HUES6 (cell line): ENCODE measurements at regions not wholly inside any gene's neighbourhood (a gene's known extent, or its start where the extent isn't known, plus 50 kb on each side); places are given as distances from the start of the nearest gene placed in this dataset.
"Not testable (repeated sequence)": the region's sequence is repeated elsewhere in the genome, so short reads cannot be mapped to it uniquely, and the experiment has no call there.

Source experiments
- H3K27ac ChIP-seq: 2 replicates; pipeline ENCODE4 v1.7.0; 2013; ENCODE audit warnings: low read depth, mild to moderate bottlenecking, low read length, inconsistent platforms
- H3K27me3 ChIP-seq: 2 replicates; pipeline ENCODE4 v1.6.1; 2013; ENCODE audit warnings: low read length; ENCODE audit not compliant: control insufficient read depth, insufficient read depth
- H3K36me3 ChIP-seq: 2 replicates; pipeline ENCODE4 v1.6.1; 2013; ENCODE audit warnings: low read length; ENCODE audit not compliant: control insufficient read depth, insufficient read depth
- H3K4me1 ChIP-seq: 2 replicates; pipeline ENCODE4 v1.6.1; 2013; ENCODE audit warnings: low read length; ENCODE audit not compliant: control insufficient read depth, insufficient read depth
- H3K4me3 ChIP-seq: 2 replicates; pipeline ENCODE4 v1.5.1; 2013; ENCODE audit warnings: low read depth, low read length
- H3K9ac ChIP-seq: one replicate; pipeline ENCODE4 v1.6.1; 2013; ENCODE audit warnings: mild to moderate bottlenecking, low read length
- H3K9me3 ChIP-seq: 2 replicates; pipeline ENCODE4 v1.6.1; 2013; ENCODE audit warnings: low read depth, low read length; ENCODE audit not compliant: control insufficient read depth, insufficient read depth

DNA sequence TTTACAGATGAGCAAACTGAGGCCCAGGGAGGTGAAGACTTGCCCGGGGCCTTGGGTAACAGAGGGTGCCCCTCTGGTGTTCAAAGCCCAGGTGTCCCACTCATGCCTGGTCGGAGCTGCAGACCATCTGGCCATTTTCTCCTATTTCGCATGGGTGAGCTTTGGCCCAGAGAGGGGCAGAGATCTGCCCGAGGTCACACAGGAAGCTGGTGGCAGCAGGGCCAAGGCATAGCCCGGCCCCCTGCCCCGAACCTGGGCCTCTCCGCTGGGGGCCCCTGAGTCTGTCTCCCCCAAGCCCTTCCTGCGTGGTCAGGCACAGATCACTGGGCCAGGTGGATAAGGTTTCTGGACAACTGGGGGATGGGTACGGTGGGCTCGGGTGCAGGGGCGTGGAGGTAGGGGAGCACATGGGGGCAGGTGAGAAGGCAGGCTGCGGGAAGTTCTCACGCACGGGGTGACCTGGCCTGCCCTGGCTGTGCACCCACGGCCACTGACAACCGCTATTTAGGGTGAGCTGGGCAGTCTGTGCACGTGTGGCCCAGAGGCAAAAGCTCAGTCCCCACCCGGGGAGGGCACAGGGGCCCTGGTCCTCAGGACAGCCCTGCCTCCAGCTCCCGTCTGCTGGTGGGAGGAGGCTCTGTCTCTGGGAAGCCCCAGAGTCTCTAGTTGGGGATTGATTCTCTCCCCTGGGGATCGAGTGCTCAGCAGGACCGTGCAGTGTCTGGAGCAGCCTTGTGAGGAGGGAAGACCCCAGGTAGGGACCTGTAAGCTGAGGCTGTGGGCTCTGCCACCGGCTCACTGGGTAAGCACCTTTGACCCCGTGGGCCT lies 68.6 kb downstream of the UNCX start:
- Histone ChIP-seq H3K9me3 (no peaks in the 10 kb centered on the region), H3K9ac (no peak overlapping the region), H3K27me3 (peaks cover 2% of the 10 kb centered on the region; the same call in 1 of the 2 replicates), H3K27ac (no peak overlapping the region), H3K36me3 (no peaks in the 10 kb centered on the region), H3K4me3 (no peak overlapping the region), H3K4me1 (no peaks in the 10 kb centered on the region; the same call in 1 of the 2 replicates)

DNA sequence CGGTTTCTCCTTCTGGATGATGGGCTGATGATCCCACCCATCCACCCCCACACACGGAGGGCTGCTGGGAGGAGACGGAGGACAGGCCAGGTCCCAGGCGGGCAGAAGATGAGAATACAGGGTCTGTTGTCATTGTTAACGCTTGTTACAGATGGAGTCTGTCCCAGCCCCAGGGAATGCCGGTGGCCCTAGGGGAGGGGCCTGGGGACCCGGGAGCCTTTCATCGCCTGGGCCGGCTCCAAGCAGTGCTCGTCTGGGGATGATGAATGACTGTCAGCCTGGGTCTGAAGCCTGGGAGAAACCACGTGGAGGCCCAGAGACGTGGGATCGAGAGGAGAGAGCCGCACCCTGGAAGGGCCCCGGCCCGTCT lies 69.2 kb downstream of the UNCX start:
- no peak overlapping the region for H3K4me3 ChIP-seq
- no peak overlapping the region for H3K9ac ChIP-seq
- H3K27ac ChIP-seq: no peak overlapping the region
- H3K4me1 ChIP-seq: no peaks in the 10 kb centered on the region; the same call in 1 of the 2 replicates
- no peaks in the 10 kb centered on the region for H3K9me3 ChIP-seq
- H3K36me3 ChIP-seq: no peaks in the 10 kb centered on the region
- H3K27me3 ChIP-seq: peaks cover 2% of the 10 kb centered on the region; the same call in 1 of the 2 replicates

DNA sequence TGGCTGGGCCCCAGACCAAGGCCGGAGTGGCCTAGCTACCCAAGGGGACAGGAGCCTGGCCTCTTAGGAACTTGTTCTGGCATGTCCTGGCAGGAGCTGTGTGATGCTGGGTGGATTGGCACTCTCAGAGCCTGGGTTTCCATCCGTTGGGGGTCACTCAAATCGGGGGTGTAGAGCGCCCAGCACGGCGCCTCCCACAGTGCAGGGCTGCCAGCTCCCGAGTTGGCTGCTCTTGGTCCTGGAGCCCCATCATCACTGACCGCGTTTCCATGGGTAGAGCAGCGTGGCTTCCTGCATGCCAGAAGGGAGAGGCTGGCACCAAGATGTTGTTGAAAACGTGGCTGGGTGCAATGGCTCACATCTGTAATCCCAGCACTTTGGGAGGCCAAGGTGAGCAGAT lies 70.3 kb downstream of the UNCX start:
- Histone ChIP-seq H3K4me3 (no peak overlapping the region), H3K4me1 (no peaks in the 10 kb centered on the region; the same call in 1 of the 2 replicates), H3K27me3 (peaks cover 2% of the 10 kb centered on the region; the same call in 1 of the 2 replicates), H3K9me3 (no peaks in the 10 kb centered on the region), H3K36me3 (no peaks in the 10 kb centered on the region), H3K9ac (no peak overlapping the region), H3K27ac (no peak overlapping the region)

DNA sequence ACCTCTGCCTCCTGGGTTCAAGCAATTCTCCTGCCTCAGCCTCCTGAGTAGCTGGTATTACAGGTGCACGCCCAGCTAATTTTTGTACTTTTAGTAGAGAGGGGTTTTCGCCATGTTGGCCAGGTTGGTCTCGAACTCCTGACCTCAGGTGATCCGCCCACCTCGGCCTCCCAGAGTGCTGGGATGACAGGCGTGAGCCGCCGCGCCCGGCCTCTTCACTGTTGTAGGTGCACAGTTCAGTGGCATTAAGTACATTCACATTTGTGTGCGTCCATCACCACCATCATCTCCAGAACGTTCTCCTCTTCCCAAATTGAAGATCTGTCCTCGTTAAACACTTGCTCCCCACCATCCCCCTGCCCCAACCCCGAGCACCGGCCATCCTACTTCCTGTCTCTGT lies 71.3 kb downstream of the UNCX start:
- not testable (repeated sequence) for H3K9ac ChIP-seq, H3K4me3 ChIP-seq, H3K4me1 ChIP-seq, H3K27ac ChIP-seq, H3K36me3 ChIP-seq, H3K9me3 ChIP-seq, H3K27me3 ChIP-seq

DNA sequence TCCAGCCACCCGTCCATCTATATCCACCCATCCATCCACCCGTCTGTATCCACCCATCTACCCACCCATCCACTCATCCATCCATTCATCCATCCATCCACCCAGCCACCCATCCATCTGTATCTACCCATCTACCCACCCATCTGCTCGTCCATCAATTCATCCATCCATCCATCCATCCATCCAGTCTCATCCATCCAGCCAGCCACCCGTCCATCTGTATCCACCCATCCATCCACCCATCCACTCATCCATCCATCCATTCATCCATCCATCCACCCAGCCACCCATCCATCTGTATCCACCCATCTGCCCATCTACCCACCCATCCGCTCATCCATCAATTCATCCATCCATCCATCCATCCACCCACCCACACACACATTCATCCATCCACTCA lies 73.2 kb downstream of the UNCX start:
- H3K4me3 ChIP-seq: no peak overlapping the region
- H3K36me3 ChIP-seq: no peaks in the 10 kb centered on the region
- peaks cover 2% of the 10 kb centered on the region; the same call in 1 of the 2 replicates for H3K27me3 ChIP-seq
- H3K9ac ChIP-seq: no peak overlapping the region
- H3K9me3 ChIP-seq: no peaks in the 10 kb centered on the region
- H3K27ac ChIP-seq: no peak overlapping the region
- no peaks in the 10 kb centered on the region; the same call in 1 of the 2 replicates for H3K4me1 ChIP-seq

DNA sequence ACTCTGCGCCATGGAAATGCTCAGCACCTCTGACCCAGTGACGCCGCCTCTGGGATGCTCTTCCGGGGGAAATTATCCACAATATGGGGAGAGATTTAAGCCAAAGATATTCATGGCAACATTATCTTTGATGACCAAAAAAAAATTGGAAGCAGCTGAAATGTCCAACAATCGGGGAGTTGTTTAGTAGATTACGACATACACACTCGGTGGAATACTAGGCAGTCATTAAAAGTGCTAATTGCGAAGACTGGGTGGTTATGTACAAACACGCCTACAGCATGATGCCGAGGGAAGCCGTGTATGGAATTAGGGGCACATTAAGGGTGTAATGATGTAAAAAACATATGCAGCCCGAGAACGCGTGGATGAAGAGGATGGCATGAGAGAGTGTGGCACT lies 75.2 kb downstream of the UNCX start:
- Histone ChIP-seq H3K9me3 (no peaks in the 10 kb centered on the region), H3K27me3 (peaks cover 2% of the 10 kb centered on the region; the same call in 1 of the 2 replicates), H3K36me3 (no peaks in the 10 kb centered on the region), H3K4me3 (no peak overlapping the region), H3K27ac (no peak overlapping the region), H3K9ac (no peak overlapping the region), H3K4me1 (no peaks in the 10 kb centered on the region)

DNA sequence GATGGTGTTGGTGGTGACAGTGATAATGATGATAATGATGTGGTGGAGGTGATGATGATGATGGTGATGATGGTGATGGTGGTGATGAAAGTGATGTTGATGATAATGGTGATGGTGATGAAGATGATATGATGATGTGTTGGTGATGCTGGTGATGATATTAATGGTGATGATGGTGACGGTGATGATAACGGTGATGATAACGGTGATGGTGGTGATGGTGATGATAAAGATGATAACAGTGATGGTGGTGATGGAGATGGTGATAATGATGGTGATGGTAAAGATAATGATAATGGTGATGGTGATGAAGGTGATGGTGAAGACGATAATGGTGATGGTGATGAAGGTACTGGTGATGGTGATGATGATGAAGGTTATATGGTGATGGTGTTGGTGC lies 76.6 kb downstream of the UNCX start:
- Histone ChIP-seq H3K27me3 (peaks cover 2% of the 10 kb centered on the region; the same call in 1 of the 2 replicates), H3K4me3 (no peak overlapping the region)

DNA sequence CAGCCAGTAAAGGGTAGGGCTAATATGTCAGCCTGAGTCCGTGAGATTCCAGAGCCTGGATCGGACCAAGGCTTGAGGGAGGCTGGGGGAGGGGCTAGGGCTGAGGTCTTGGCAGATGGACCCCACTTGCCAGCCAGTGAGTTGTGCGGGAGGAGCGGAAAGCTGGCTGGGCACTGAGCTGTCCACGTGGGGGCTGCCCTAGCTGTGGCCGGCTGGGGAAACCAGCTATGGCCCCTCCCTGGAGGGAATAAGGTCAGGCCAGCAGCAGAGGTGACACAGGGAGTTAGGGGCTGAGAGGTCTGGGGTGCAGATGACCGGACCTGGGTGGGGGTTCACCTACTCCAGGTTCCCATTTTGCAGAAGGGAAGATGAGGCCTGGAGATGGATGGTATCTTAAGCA lies 77.3 kb downstream of the UNCX start:
- H3K9me3 ChIP-seq: no peaks in the 10 kb centered on the region
- no peak overlapping the region for H3K4me3 ChIP-seq
- no peaks in the 10 kb centered on the region for H3K36me3 ChIP-seq
- no peak overlapping the region for H3K9ac ChIP-seq
- H3K27me3 ChIP-seq: peaks cover 2% of the 10 kb centered on the region; the same call in 1 of the 2 replicates
- H3K4me1 ChIP-seq: no peaks in the 10 kb centered on the region
- no peak overlapping the region for H3K27ac ChIP-seq

More for the DNA sequence above, 76.6 kb downstream of the UNCX start:
- Histone ChIP-seq H3K9ac (no peak overlapping the region), H3K27ac (no peak overlapping the region), H3K9me3 (no peaks in the 10 kb centered on the region), H3K36me3 (no peaks in the 10 kb centered on the region), H3K4me1 (no peaks in the 10 kb centered on the region)

DNA sequence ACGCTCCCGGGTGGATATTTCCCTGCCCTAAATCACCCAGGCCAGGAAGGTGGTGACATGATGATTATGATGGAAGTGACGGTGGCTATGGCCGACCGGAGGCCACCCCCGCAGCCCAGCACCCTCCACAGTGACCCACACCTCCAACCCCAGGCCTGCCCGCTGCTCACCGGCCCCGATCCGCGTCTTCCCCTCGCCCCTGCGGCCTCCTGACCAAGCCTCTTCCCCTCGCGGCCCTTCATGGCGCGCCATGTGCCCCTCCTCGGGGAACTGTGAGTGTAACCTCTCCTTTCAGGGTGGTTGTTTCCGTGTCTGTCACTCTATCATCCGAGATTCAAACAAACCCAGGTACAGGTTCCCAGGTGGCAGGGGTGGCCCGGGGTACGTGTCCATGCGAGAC lies 78.3 kb downstream of the UNCX start:
- Histone ChIP-seq H3K27me3 (no peaks in the 10 kb centered on the region; the same call in 1 of the 2 replicates), H3K4me1 (no peaks in the 10 kb centered on the region), H3K36me3 (no peaks in the 10 kb centered on the region), H3K27ac (no peak overlapping the region), H3K9me3 (no peaks in the 10 kb centered on the region), H3K4me3 (no peak overlapping the region), H3K9ac (no peak overlapping the region)

DNA sequence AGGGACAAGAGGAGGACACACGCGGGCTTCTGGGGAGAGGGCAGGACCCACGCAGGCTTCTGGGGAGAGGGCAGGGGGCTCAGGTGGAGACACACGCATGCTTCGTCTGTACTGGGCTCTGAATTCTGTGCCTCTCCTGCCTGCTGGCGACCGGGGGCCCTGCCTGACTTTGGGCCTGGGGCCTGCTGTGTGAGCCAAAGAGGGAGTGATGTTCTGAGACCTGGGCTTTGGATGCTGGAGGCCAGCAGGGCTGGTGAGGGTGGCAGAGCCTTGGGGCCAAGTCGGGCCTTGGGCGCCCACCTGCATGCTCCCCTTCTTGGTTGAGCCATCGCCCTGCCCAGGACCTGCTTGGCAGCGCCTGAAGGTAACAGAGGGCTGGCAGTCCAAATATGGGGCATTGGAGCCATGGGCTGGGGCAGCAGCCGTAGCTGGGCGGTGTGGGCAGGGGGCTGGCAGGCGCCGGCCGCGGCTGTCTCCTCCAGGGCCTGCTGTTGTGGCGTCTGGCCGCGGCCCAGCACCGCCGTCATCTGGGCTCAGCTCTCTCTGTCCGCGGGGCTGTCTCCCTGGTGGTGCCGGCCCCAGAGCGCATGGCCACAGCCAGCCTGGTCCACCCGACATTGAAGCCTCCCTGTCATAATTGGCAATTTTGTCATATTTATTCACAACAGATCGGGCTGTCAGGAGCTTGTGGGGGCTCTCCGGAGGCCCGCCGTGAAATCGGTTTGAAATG lies 78.9 kb downstream of the UNCX start:
- H3K36me3 ChIP-seq: no peaks in the 10 kb centered on the region
- H3K9ac ChIP-seq: no peak overlapping the region
- no peaks in the 10 kb centered on the region; the same call in 1 of the 2 replicates for H3K27me3 ChIP-seq
- no peak overlapping the region for H3K27ac ChIP-seq
- no peak overlapping the region for H3K4me3 ChIP-seq
- no peaks in the 10 kb centered on the region for H3K4me1 ChIP-seq
- no peaks in the 10 kb centered on the region for H3K9me3 ChIP-seq
